NCI-H2227 (cell line): ENCODE measurements at regions not wholly inside any gene's neighbourhood (a gene's known extent, or its start where the extent isn't known, plus 50 kb on each side); places are given as distances from the start of the nearest gene placed in this dataset.

Experiments used
- DNase-seq: peaks from one replicate; lab custom pipeline; 2025; ENCODE audit not compliant: unreplicated experiment; lab: John Stamatoyannopoulos, UW

GRCh38 chr6:40759838-40760237, 172.7 kb upstream of the LRFN2 start:
- DNase-seq, result no peak

DNA sequence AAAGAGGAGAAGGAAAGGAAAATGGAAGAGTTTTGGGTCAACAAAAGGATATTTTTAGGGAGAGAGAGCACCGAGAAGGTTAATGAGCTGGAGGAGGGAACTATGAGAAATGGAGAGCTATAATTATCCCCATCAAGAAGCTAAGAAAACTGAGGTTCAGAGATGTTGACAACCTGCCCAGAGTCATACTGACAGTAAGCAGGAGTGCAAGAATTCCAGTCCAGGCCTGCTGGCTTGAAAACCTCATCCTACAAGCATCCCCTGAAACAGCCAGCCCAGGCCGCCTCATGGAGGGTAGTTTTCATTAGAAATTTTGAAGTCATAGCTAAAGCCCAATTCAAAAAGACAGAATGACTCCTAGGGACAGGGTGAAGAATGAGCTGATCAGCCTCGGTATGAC, 172.1 kb upstream of the LRFN2 start:
- DNase-seq, result no peak

- no peak for DNase-seq
These were observed 168.7 kb upstream of the LRFN2 start for GRCh38 chr6:40755749-40756452.

GRCh38 chr6:40755046-40755681, 168.0 kb upstream of the LRFN2 start:
- no peak for DNase-seq

GRCh38 chr6:40754461-40755045, 167.4 kb upstream of the LRFN2 start:
- no peak for DNase-seq

DNA sequence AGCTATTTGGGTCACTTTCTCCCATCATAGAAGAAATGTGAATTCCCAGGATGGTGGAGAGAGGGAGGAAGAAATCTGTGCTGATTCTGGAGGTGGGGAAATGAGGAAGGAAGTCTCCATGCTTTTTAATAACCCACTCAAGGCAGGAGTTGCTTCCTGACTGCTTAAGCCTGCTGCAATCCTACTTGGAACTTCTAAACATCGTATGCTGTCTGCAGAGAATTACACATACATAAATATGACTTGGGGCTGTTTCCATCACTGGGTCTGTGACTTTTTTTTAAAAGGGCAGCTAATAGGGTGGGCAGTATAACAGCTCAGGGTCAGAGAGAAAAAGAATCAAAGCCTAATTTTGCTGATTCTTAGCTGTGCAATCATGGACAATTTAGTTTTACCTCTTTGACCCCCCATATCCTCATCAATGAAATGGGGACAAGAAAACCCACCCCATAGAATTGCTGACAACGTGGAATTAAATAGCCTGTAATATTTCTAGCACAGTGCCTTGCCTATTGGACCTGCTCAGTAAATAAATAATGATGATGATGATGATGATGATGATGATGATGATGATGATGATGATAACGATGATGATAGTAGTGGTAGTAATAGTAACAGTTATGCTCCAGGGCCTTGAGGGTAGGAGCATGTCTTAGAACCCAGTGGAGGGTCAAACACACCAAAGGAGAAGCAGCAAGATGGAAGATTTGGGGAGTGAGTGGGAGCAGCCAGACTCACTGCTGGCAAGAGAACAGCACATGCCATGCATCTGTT, 166.7 kb upstream of the LRFN2 start:
- DNase-seq, result no peak

DNA sequence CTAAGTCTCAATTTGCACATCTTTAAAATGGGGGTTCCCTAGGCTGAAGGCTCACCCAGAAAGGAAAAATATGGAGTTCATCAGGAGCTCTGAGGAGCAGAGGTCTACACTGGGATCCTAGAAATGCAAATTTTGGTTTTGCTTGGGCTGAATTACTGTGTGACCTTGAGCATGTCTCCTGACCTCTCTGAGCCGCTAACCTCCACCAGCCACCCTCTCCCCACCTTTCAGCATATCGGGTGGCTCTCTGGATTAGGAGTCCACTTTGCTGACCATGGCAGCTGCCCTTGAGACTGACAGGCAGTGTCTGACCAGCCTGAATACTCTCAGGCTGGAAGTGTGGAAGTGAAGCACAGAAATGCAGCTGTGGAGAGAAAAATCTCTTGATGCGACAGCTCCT, 165.9 kb upstream of the LRFN2 start:
- DNase-seq, result no peak

GRCh38 chr6:40744835-40745234, 157.7 kb upstream of the LRFN2 start:
- no peak for DNase-seq

DNA sequence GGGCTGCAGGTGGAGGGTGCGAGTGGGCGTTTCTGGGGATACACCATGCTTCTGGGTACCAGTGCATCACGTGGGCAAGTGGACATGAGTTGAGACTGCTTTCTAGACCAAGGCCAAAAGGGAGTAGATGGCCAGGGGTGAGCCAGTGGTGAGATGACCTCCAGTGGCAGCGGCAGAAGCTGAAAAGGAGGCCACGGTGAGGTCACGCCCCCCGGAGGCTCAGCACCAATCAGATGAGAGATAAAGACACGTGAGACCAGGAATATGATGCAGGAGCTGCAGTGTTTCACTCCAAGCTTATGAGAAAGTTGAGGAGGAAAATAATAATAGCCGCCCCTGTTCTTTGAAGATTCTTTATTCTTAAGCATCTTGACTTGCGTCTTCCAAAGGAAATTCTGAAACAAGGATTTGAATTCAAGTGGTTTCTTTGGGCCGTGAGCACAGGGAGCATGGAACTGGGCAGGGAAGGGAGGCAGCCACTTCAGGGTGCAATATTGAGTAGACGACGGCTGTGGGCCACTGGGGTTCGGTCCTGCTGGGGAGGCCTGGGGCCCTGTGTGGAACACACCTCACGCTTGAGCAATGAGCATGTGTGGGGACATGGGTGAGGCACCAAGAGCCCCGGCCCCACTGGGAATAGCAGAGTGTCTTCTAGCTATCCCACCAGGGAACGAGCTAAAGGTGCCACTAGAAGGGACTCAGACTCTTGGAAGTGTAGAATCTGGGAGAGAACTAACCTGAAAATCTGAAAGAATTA, 156.7 kb upstream of the LRFN2 start:
- DNase-seq, result no peak

DNA sequence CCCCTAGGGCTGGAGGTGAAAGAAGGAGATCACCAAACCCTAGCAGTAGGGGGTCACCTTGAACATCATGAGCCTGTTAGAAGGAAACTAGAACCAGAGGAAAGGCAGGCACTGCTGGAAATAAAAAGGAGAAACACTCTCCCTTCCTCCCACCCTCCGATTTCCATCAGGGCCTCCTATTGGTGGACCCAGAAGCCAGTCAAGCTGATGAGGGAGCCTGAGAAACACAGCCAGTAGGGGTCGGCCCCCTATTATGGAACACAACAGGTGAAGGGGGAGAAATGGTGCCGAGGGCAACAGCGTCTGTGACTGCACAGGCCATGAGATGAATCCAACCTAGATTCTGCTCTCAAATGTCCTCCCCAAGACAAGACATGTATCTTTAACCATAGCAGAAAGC, 156.1 kb upstream of the LRFN2 start:
- no peak for DNase-seq

- DNase-seq, result no peak
These were observed 153.4 kb upstream of the LRFN2 start for GRCh38 chr6:40740518-40740917.

DNA sequence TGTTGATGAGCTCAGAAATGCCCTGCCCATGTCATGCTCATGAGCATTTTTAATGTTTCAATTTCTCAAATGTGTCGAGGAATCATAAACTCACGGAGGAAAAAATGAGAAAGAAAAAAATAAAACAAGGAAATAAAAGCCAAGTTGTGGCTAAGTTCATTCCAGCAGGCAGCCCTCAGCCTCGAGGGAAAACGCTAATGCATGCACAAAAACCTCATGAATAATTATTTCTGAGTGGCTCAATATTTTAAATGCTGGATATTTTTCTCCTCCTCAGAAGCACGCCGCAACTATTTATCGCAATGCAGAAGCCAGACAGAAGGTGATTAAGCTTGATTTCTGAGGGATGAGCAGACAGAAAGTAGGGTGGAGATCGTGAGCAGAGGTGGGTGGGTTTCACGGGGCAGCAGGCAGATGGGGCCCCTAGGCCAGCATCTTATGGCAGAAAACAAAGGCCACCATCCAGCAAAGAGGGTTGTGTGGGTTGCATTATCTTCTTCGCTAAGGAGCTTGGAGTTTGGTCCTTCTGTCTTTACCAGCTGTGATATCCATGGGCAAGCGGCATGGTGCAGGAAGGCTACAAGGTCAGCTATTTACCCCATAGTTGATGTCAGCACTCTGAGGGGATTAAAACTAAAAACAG, 151.5 kb upstream of the LRFN2 start:
- no peak for DNase-seq

DNA sequence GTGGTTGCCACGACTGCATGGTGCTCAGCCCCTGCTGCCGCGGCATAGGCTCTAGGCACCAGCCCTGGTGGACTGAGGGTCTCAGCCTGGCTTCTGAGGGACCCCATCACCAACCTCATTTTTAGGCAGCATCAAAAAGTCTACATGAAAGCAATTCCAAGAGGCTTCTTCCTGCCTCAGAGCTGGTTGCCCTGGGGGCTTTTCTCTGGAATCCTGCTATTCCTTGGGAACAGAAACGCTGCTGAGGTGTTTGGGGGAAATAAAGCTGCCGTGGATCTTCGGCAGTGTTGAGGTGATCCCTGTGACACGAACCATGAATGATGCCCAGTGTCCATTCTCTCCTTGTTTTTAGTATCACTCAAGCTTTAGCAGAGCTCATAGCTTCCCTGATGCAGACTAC, 148.4 kb upstream of the LRFN2 start:
- DNase-seq, result no peak

- no peak for DNase-seq
These were observed 148.0 kb upstream of the LRFN2 start for GRCh38 chr6:40735121-40735520.

GRCh38 chr6:40734607-40735006, 147.4 kb upstream of the LRFN2 start:
- DNase-seq, result no peak

GRCh38 chr6:40733770-40734396, 146.7 kb upstream of the LRFN2 start:
- no peak for DNase-seq

- no peak for DNase-seq
These were observed 146.1 kb upstream of the LRFN2 start for GRCh38 chr6:40733290-40733689.

- DNase-seq, result no peak
These were observed 145.7 kb upstream of the LRFN2 start for GRCh38 chr6:40732878-40733277.

DNA sequence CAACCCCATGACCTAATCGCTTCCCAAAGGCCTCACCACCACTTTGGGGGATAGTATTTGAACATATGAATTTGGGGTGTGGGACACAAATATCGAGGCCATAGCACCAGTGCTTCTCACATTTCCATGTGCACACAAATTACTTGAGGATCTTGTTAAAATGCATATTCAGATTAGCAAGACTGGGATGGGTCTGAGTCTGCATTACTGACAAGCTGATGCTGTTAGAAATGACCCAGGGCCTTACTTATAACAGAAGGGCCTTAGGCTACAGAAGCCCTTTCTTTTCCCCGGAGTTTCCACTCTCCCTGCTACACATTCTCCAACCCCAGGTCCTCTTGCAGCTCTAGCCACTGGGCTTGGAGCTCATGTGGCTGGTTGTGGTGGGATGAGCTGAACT, 141.5 kb upstream of the LRFN2 start:
- DNase-seq, result no peak

GRCh38 chr6:40727271-40727670, 140.1 kb upstream of the LRFN2 start:
- DNase-seq, result peak; percentile 3
